Choroid plexus epithelial cell (primary cell): ENCODE measurements at regions not wholly inside any gene's neighbourhood (a gene's known extent, or its start where the extent isn't known, plus 50 kb on each side); places are given as distances from the start of the nearest gene placed in this dataset.

Source experiments
- DNase-seq: peaks from one replicate; pipeline ENCODE4 v3.0.0-alpha.2; 2010; ENCODE audit warnings: low read depth
- H3K4me3 ChIP-seq: 2 replicates; pipeline ENCODE4 v1.5.1; 2011; ENCODE audit warnings: low read depth, mild to moderate bottlenecking, control low read depth, low read length, moderate library complexity
- TF ChIP-seq, protein P1 (sequence below): conservative IDR thresholded peaks from 2 replicates; pipeline ENCODE4 v1.5.1; 2011; ENCODE audit warnings: low read depth, mild to moderate bottlenecking, control low read depth, inconsistent platforms, low read length, moderate library complexity

DNA sequence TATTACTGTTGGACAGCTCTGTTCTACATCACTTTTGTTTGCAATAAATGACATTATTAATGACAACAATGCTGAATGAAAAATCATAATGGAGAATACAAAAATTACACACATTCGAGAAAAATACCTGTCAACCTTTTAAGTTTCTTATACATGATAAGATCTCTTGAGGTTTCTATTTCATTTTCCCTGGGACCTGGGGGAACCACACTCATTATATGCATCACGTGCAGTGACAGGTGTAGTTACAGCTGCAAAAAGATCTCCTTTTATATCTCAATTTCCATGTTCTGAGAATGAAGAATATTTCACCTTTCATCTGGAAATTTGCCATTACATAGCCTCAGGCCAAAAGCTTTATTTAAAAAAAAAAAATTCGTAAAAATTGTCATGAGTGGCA lies 1347.0 kb upstream of the AGA start:
- H3K4me3 ChIP-seq, result no peak overlapping the region
- DNase-seq, result no peak
- TF ChIP-seq, protein P1, sequence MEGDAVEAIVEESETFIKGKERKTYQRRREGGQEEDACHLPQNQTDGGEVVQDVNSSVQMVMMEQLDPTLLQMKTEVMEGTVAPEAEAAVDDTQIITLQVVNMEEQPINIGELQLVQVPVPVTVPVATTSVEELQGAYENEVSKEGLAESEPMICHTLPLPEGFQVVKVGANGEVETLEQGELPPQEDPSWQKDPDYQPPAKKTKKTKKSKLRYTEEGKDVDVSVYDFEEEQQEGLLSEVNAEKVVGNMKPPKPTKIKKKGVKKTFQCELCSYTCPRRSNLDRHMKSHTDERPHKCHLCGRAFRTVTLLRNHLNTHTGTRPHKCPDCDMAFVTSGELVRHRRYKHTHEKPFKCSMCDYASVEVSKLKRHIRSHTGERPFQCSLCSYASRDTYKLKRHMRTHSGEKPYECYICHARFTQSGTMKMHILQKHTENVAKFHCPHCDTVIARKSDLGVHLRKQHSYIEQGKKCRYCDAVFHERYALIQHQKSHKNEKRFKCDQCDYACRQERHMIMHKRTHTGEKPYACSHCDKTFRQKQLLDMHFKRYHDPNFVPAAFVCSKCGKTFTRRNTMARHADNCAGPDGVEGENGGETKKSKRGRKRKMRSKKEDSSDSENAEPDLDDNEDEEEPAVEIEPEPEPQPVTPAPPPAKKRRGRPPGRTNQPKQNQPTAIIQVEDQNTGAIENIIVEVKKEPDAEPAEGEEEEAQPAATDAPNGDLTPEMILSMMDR, result no peak

DNA sequence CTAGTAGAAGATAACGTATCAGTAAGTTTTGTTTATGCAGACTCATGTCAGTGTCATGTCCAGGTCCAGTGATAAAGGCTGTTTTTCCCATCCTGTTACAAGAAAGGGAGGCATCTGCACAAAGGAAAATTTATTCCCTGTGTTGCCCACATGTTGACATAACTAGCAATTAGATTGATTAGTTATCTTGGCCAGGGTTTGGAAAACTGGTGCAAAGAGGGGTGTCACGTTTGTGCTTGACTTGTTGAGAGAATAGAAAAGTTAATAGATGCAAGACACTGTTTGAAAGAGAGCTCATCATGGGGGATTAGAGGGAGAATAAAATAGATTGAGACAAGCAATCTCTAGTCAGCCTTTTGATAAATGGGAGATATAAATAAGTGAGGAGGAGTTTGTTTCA lies 1357.0 kb upstream of the AGA start:
- DNase-seq, result no peak
- no peak overlapping the region for H3K4me3 ChIP-seq
- TF ChIP-seq, protein P1, result no peak

DNA sequence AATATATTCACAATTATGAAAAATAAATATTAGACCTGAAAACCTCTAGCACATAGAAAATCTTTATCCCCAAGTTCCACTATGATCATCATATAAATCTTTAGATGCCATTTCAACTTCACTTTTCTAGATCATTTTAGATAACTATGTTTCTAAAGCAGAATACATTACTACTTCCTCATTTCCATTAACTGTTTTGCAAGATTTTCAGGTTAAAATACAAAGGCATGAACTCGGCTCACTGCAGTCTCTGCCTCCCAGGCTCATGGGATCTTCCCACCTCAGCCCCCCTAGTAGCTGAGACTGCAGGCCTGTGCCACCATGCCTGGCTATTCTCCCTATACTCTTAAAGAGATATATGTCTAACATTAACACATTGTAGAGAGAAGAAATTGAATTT lies 1365.9 kb upstream of the AGA start:
- no peak overlapping the region for H3K4me3 ChIP-seq
- DNase-seq, result no peak
- TF ChIP-seq, protein P1, result no peak

DNA sequence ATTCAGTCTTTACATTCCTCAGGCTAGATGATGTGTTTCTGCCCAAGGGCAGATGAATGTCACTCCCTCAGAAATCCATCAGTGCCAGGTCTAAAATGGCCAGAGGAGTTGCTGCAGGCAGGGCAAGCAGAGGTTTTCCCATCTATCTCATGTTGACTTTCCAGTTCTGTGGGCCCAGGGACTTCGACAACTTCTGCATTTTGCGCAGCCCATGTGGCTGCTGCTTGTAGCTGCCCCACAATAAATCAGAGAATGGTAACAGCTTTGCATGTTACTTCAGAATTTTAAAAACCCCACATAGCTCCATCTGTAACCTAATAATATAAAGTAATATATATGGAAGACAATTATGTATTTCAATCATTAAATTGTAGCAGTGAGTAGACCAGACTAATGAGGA lies 1367.7 kb upstream of the AGA start:
- DNase-seq, result no peak
- TF ChIP-seq, protein P1, result no peak
- H3K4me3 ChIP-seq, result no peak overlapping the region

DNA sequence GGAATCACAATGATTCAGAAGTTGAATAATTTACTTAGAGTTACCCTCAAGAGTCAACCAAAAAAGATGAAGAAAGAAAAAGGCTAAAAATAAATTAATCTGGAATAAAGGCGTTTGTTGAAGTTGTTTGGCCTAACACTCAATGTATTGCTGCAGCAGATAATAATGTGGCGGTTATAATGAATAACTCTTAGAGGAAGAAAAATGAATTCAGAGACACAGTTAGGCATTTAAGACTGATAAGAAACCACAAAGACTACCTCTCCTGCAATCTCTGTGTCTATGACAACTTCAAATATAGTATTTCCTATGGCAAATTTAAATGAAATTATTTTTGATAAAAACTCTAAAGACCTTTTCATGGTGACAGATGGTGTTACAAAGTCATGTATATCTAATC lies 1369.1 kb upstream of the AGA start:
- no peak overlapping the region for H3K4me3 ChIP-seq
- no peak for DNase-seq
- TF ChIP-seq, protein P1, result no peak

DNA sequence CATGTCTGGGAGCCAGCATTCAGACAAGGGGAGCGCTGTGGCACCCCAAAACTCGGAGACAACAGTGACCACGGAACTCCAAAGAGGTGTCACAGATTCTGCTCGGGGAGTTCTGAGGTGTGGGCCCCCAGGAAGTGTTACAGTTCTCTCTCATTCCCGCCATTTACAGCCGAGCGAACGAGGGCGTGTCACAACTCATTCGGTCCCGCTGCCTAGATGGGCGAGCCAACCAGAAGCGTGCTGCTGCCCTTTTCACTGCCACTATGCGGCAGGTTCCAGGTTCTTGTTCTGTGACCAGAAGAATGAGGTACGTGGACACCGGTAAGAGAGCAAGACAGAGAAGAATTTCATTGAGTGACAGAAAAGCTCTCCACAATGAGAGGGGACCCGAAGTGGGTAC lies 1370.6 kb upstream of the AGA start:
- no peak for DNase-seq
- H3K4me3 ChIP-seq, result no peak overlapping the region
- TF ChIP-seq, protein P1, result no peak

DNA sequence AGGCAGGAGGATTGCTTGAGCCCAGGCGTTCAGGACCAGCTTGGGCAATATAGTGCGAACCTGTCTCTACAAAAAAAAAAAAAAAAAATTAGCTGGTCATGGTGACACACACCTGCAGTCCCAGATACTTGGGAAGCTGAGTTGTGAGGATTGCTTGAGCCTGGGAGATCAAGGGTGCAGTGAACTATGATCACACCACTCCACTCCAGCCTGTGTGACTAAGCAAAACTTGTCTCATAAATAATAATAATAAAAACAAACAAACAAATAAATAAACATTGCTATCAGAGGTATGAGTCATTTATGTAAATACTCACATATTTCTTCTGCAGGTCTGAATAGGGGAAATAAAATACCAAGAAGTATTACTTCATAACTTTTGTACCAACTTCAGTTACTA lies 1372.7 kb upstream of the AGA start:
- TF ChIP-seq, protein P1, result no peak
- no peak overlapping the region for H3K4me3 ChIP-seq
- no peak for DNase-seq
